K562 (cell line): ENCODE measurements at regions not wholly inside any gene's neighbourhood (a gene's known extent, or its start where the extent isn't known, plus 50 kb on each side); places are given as distances from the start of the nearest gene placed in this dataset.

Experiments
- ATAC-seq: fragments of 200-7000 bp; cut with Tn5 transposase; 3 replicates; pipeline ENCODE4 v1.9.1; 2020; ENCODE audit warnings: moderate library complexity
- BruUV-seq: library from RNA; stranded (reverse); fragments of 400-500 nt; replicated peaks from 2 replicates; lab custom pipeline; 2021; lab: Mats Ljungman, UMichigan
- CTCF ChIA-PET: fragments of 300-600 bp; formaldehyde crosslinking; extraction: SDS; loops from one replicate; lab custom pipeline; 2021; ENCODE audit warnings: low intra/inter-chr PET ratio; lab: Yijun Ruan, JAX
- POLR2A ChIA-PET: fragments of 300-600, 350-650 bp; sonication (Branson Sonifier 250); formaldehyde crosslinking; extraction: SDS; loops from one replicate; lab custom pipeline; 2021; ENCODE audit warnings: antibody characterized with exemption, inconsistent platforms; lab: Yijun Ruan, JAX
- DNase-seq, 4 experiments: peaks; one replicate each; pipeline versions ENCODE4 v3.0.0 to v3.0.0-alpha.2; 2011 to 2018; ENCODE audit warnings: low spot score in 3 of 4, mixed read lengths in 3 of 4; ENCODE audit errors: extremely low read depth in 1 of 4
- FAIRE-seq: peaks from 2 replicates; lab custom pipeline; 2011; peaks lifted over from hg19 to GRCh38; lab: Jason Lieb, UNC
- H2AFZ ChIP-seq: 2 replicates; pipeline ENCODE4 v1.6.0; 2011; ENCODE audit warnings: low read depth, low read length, control low read depth, inconsistent platforms
- H3K27ac ChIP-seq: fragments of 200-600 bp; 3 replicates; pipeline ENCODE4 v1.8.0; 2011; ENCODE audit warnings: low read depth, mild to moderate bottlenecking, control low read depth, inconsistent platforms, low read length, moderate library complexity, mixed read lengths; ENCODE audit errors: extremely low read depth
- H3K27me3 ChIP-seq, 2 experiments: fragments of 300-600 bp in 1 of 2; 2 replicates in 1 of 2; 3 replicates in 1 of 2; pipeline versions ENCODE4 v1.6.0 to v1.8.0; 2011; ENCODE audit warnings: inconsistent platforms in 2 of 2, low read length in 2 of 2, mild to moderate bottlenecking in 1 of 2, mixed read lengths in 1 of 2, moderate library complexity in 1 of 2; ENCODE audit not compliant: control insufficient read depth in 2 of 2, insufficient read depth in 2 of 2
- H3K36me3 ChIP-seq: fragments of 300-600 bp; 3 replicates; pipeline ENCODE4 v1.8.0; 2011; ENCODE audit warnings: mild to moderate bottlenecking, low read length, inconsistent platforms; ENCODE audit not compliant: control insufficient read depth, insufficient read depth
- H3K4me1 ChIP-seq, 2 experiments: fragments of 200-600 bp in 1 of 2; replicated peaks in 1 of 2; 2 replicates in 1 of 2; 3 replicates in 1 of 2; pipeline versions ENCODE4 v1.5.1 to v1.8.0; 2011; ENCODE audit warnings: inconsistent platforms in 2 of 2, low read length in 2 of 2, mild to moderate bottlenecking in 1 of 2, mixed read lengths in 1 of 2, moderate library complexity in 1 of 2; ENCODE audit not compliant: control insufficient read depth in 2 of 2, insufficient read depth in 2 of 2
- H3K4me2 ChIP-seq: 2 replicates; pipeline ENCODE4 v1.6.1; 2011; ENCODE audit warnings: low read length, control low read depth, inconsistent platforms, mixed read lengths; ENCODE audit not compliant: insufficient read depth
- H3K4me3 ChIP-seq: fragments of 200-600 bp; sonication (generic), shearing (Covaris generic); 2 replicates; pipeline ENCODE4 v1.5.1; 2016; ENCODE audit warnings: control low read depth, inconsistent platforms
- H3K79me2 ChIP-seq: fragments of 200-600 bp; 3 replicates; pipeline ENCODE4 v1.8.0; 2011; ENCODE audit warnings: low read length, inconsistent platforms; ENCODE audit not compliant: control insufficient read depth, insufficient read depth
- H3K9ac ChIP-seq, 2 experiments: 2 replicates each; pipeline versions ENCODE4 v1.6.0 to v1.6.1; 2011; ENCODE audit warnings: low read depth in 2 of 2, low read length in 2 of 2, control low read depth in 1 of 2, inconsistent platforms in 1 of 2, mild to moderate bottlenecking in 1 of 2, mixed read lengths in 1 of 2; ENCODE audit not compliant: insufficient read depth in 1 of 2
- H3K9me1 ChIP-seq: one replicate; pipeline ENCODE4 v1.6.0; 2011; ENCODE audit warnings: inconsistent platforms, mild to moderate bottlenecking, low read length, moderate library complexity; ENCODE audit not compliant: control insufficient read depth, insufficient read depth
- H3K9me3 ChIP-seq: replicated peaks from 2 replicates; pipeline ENCODE4 v1.5.1; 2011; ENCODE audit warnings: low read depth, low read length, inconsistent platforms; ENCODE audit not compliant: control insufficient read depth, insufficient read depth
- H4K20me1 ChIP-seq: replicated peaks from 2 replicates; pipeline ENCODE4 v1.6.1; 2011; ENCODE audit warnings: low read length, inconsistent platforms, mixed read lengths; ENCODE audit not compliant: control insufficient read depth, insufficient read depth
- CEBPB ChIP-seq: fragments of 450-650 bp; IDR thresholded peaks from 2 replicates; pipeline ENCODE4 v1.6.1; 2016; ENCODE audit warnings: missing genetic modification characterization, missing compliant biosample characterization
- CEBPG ChIP-seq, 3 experiments: fragments of 200-800 bp in 1 of 3; sonication (Bioruptor generic) in 1 of 3; sonication (generic) in 1 of 3; formaldehyde crosslinking in 1 of 3; IDR thresholded peaks in 2 of 3; conservative IDR thresholded peaks in 1 of 3; 2 replicates each; pipeline versions ENCODE4 v1.6.1 to v1.8.0; 2016 to 2022; ENCODE audit warnings: missing compliant biosample characterization in 2 of 3, missing genetic modification characterization in 2 of 3, mild to moderate bottlenecking in 1 of 3, missing genetic modification reagents in 1 of 3
- GTF2A2 ChIP-seq: IDR thresholded peaks from 2 replicates; pipeline ENCODE4 v1.6.1; 2016; ENCODE audit warnings: mild to moderate bottlenecking, missing genetic modification characterization, missing compliant biosample characterization
- IRF9 ChIP-seq: fragments of 450-650 bp; IDR thresholded peaks from 2 replicates; pipeline ENCODE4 v1.6.1; 2016; ENCODE audit warnings: missing biosample characterization, missing genetic modification characterization
- STAT5A ChIP-seq: IDR thresholded peaks from 2 replicates; pipeline ENCODE4 v1.6.1; 2012; ENCODE audit warnings: low read length, inconsistent platforms, borderline replicate concordance
- ZNF444 ChIP-seq: fragments of 250-450 bp; sonication (Bioruptor Pico); IDR thresholded peaks from 2 replicates; pipeline ENCODE4 v1.4.0; 2020; ENCODE audit warnings: mild to moderate bottlenecking, moderate library complexity
- WGBS: fragments of 100-300 bp; shearing (Covaris generic); methylation state at CpG from one replicate; pipeline ENCODE4 v1.1.6; 2016; ENCODE audit warnings: low coverage, mixed read lengths; ENCODE audit not compliant: insufficient coverage; ENCODE audit errors: missing lambda C conversion rate; 5-methylcytosine and 5-hydroxymethylcytosine counted together
- in situ Hi-C: fragments of 300-500 bp; cut with MboI; formaldehyde crosslinking; loops from 4 replicates; pipeline ENCODE4 v1.15.0; 2018; ENCODE audit warnings: inconsistent platforms, mixed read lengths
- intact Hi-C: fragments of 100-400 bp; cut with micrococcal nuclease; formaldehyde crosslinking; loops from 2 replicates; pipeline ENCODE4 v1.14.2; 2022

GRCh38 chr1:230591678-230592077, 50.6 kb upstream of the COG2 start:
- H3K4me1 ChIP-seq = no peaks in the 10 kb centered on the region
- no peak for ATAC-seq
- no peak for FAIRE-seq
- peak; percentile 43; the same call in 1 of the 2 replicates for TF ChIP-seq CEBPB (tag)
- no peak for TF ChIP-seq ZNF444
- no peak for TF ChIP-seq CEBPG (CRISPR knock-in tag; IDR thresholded peaks at IDR 0.05)
- peak; percentile 11 to 48; a peak in 2 of 4 replicates for TF ChIP-seq CEBPG (tag; conservative IDR thresholded peaks at IDR 0.05 in 1 of 2, IDR thresholded peaks at IDR 0.05 in 1 of 2)
- H4K20me1 ChIP-seq = no peaks in the 10 kb centered on the region
- H3K4me2 ChIP-seq = no peak overlapping the region
- no peaks in the 10 kb centered on the region for H3K9me1 ChIP-seq
- H3K27ac ChIP-seq = no peak overlapping the region
- 2% methylated on average over 4 of the region's 4 CpGs for WGBS
- no TSS peak for BruUV-seq
- no peak overlapping the region for H2AFZ ChIP-seq
- peaks cover 5 to 7% of the 10 kb centered on the region in 2 experiments; a peak in 3 of 5 replicates for H3K27me3 ChIP-seq
- no peaks in the 10 kb centered on the region for H3K36me3 ChIP-seq
- intact Hi-C loops (no loop called here), in situ Hi-C loops (no loop called here)
- no peaks in the 10 kb centered on the region for H3K79me2 ChIP-seq
- no peak overlapping the region for H3K9ac ChIP-seq
- ChIA-PET CTCF (no interaction called here), POLR2A (interaction anchor here (1.1 kb wide), 1 partner anchor 16 kb away, joined by 3 read pairs; no protein-coding TSS in a partner anchor)
- no peaks in the 10 kb centered on the region for H3K9me3 ChIP-seq
- no peak overlapping the region for H3K4me3 ChIP-seq
- no peak for DNase-seq

- Histone ChIP-seq H3K27me3 (peaks cover 7% of the 10 kb centered on the region in 2 experiments; a peak in 3 of 5 replicates), H4K20me1 (no peaks in the 10 kb centered on the region), H3K4me2 (no peak overlapping the region), H3K79me2 (no peaks in the 10 kb centered on the region), H3K4me1 (no peaks in the 10 kb centered on the region), H2AFZ (no peak overlapping the region), H3K9me3 (no peaks in the 10 kb centered on the region), H3K27ac (no peak overlapping the region), H3K9ac (no peak overlapping the region), H3K4me3 (no peak overlapping the region), H3K36me3 (no peaks in the 10 kb centered on the region), H3K9me1 (no peaks in the 10 kb centered on the region)
- WGBS = 0% methylated on average over 2 of the region's 2 CpGs
- CTCF ChIA-PET = no interaction called here
- ATAC-seq = no peak
- DNase-seq = no peak
- BruUV-seq = no TSS peak
- FAIRE-seq = no peak
- POLR2A ChIA-PET = interaction anchor here (1.2 kb wide), 1 partner anchor 15 kb away, joined by 3 read pairs; no protein-coding TSS in a partner anchor
- in situ Hi-C loops = no loop called here
- TF ChIP-seq IRF9 = no peak
- TF ChIP-seq GTF2A2 (tag) = no peak
- no peak for TF ChIP-seq STAT5A
- intact Hi-C loops = no loop called here
Observed at GRCh38 chr1:230589951-230590350, 52.3 kb upstream of the COG2 start.
